ENCODE measurements at regions not wholly inside any gene's neighbourhood (a gene's known extent, or its start where the extent isn't known, plus 50 kb on each side); places are given as distances from the start of the nearest gene placed in this dataset.

GRCh38 chr4:165580351-165580905, 201.6 kb downstream of the CPE start:
- H3K27ac ChIP-seq = no peak overlapping the region
- TF ChIP-seq CTCF (IDR thresholded peaks at IDR 0.05) = no peak
- TF ChIP-seq ZFX (IDR thresholded peaks at IDR 0.05; ENCODE audit: borderline replicate concordance) = no peak

- TF ChIP-seq CTCF (IDR thresholded peaks at IDR 0.05) (no peak), ZFX (IDR thresholded peaks at IDR 0.05; ENCODE audit: borderline replicate concordance) (no peak)
- no peak overlapping the region for H3K27ac ChIP-seq
Observed at GRCh38 chr4:165583341-165583740, 204.5 kb downstream of the CPE start.

GRCh38 chr4:165584916-165585315, 206.1 kb downstream of the CPE start:
- no peak overlapping the region for H3K27ac ChIP-seq
- TF ChIP-seq CTCF (IDR thresholded peaks at IDR 0.05) = no peak
- TF ChIP-seq ZFX (IDR thresholded peaks at IDR 0.05; ENCODE audit: borderline replicate concordance) = no peak

DNA sequence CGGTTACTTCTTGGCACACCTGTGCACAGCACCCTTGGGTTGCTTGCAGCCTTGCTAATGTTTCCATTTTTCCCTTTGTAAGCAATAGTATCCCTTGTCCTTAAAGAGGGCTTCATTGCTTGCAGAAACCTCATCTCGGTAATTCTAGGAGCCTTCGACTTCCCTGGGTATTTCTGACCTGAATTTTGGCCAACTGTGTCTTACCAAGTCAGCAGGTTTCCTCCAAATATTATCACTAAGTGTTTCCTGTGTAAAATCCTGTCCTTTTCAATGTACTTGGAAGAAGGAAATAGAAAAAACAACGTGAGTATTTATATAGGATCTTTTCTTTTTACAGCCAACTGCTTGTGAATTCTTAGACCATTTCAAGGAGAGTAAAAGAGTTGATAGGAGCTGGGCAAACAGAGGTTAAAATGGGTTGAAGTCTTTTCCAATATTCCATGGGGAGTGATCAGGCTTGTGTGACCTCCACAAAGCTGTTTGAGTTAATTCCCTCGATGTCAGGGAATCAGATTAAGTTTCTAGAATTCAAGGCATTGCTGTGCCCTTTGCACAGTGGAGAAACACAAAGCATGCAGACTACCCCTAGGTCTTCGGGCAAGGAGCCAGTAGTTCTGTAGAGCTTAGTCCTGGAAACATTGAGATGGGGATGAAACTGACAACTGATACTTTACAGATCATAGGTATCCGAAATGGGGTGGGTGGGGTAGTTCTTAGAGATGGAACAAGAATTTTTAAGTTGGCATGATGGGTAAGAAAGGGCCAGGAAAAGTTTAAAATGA, 209.9 kb downstream of the CPE start:
- TF ChIP-seq CTCF (IDR thresholded peaks at IDR 0.05) (no peak), ZFX (IDR thresholded peaks at IDR 0.05; ENCODE audit: borderline replicate concordance) (no peak)
- H3K27ac ChIP-seq = no peak overlapping the region

GRCh38 chr4:165592386-165592785, 213.6 kb downstream of the CPE start:
- TF ChIP-seq ZFX (IDR thresholded peaks at IDR 0.05; ENCODE audit: borderline replicate concordance) (no peak), CTCF (IDR thresholded peaks at IDR 0.05) (no peak)
- no peak overlapping the region for H3K27ac ChIP-seq

DNA sequence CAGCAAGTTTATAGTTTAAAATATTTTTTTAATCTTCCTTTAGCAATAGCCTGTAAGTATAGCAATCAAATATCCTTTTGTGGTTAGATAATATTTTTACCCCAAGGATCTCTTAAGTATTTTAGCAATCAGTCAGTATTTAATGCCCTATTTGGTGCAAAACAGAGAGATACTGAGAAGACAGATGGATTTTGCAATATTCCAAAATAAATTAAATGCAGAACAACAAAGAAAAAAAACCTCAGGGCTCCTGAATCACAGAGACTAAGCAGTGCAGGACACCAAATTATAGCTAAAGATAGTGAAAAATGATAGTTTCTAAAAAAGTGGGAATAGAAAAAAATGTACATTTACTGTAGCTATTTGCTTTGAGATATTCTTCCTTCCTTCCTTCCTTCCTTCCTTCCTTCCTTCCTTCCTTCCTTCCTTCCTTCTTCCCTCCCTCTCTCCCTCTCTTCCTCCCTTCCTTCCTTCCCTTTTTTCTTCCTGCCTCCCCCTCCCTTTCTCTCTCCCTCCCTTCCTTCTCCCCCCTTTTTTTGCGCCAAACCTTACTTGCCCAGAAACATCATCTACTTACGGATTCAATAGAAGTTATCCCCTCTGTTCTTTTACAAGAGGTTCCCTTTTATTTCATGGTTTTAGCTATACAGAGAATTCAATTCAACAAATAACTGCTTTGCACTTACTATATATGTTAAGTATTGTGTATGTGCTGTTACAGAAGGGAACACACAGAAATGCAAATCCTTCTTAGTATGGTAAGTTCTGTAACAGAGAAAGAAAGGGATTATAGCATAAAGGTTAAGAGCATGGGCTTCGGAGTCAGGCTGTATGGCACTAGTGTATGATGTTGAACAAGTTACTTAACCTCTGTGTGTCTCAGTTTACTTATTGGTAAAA, 219.0 kb downstream of the CPE start:
- H3K27ac ChIP-seq = no peak overlapping the region
- no peak for TF ChIP-seq ZFX (IDR thresholded peaks at IDR 0.05; ENCODE audit: borderline replicate concordance)
- TF ChIP-seq CTCF (IDR thresholded peaks at IDR 0.05) = no peak
